Skeletal muscle tissue (tissue), 3 donors: ENCODE measurements at regions not wholly inside any gene's neighbourhood (a gene's known extent, or its start where the extent isn't known, plus 50 kb on each side); places are given as distances from the start of the nearest gene placed in this dataset.
"Not testable (repeated sequence)": the region's sequence is repeated elsewhere in the genome, so short reads cannot be mapped to it uniquely, and the experiment has no call there.

Experiments used
- H3K27ac ChIP-seq: one replicate; pipeline ENCODE4 v1.7.0; 2013; ENCODE audit warnings: mild to moderate bottlenecking, low read depth, low read length, inconsistent platforms
- H3K27me3 ChIP-seq, 3 donors: one replicate each; pipeline ENCODE4 v1.7.0; 2013; ENCODE audit warnings: low read length in 3 of 3; ENCODE audit not compliant: control insufficient read depth in 3 of 3, insufficient read depth in 3 of 3
- H3K36me3 ChIP-seq, 3 donors: one replicate each; pipeline ENCODE4 v1.7.0; 2013; ENCODE audit warnings: low read length in 3 of 3; ENCODE audit not compliant: control insufficient read depth in 3 of 3, insufficient read depth in 3 of 3
- H3K4me1 ChIP-seq, 3 donors: one replicate each; pipeline ENCODE4 v1.7.0; 2013; ENCODE audit warnings: low read length in 3 of 3, mild to moderate bottlenecking in 3 of 3; ENCODE audit not compliant: control insufficient read depth in 3 of 3, insufficient read depth in 3 of 3
- H3K4me3 ChIP-seq, 3 donors: one replicate each; pipeline ENCODE4 v1.7.0; 2013; ENCODE audit warnings: low read length in 3 of 3
- H3K9ac ChIP-seq, 3 donors: one replicate each; pipeline ENCODE4 v1.7.0; 2013; ENCODE audit warnings: low read length in 3 of 3, mild to moderate bottlenecking in 3 of 3, moderate library complexity in 2 of 3, low read depth in 1 of 3
- H3K9me3 ChIP-seq, 3 donors: one replicate each; pipeline ENCODE4 v1.7.0; 2013; ENCODE audit warnings: low read length in 3 of 3; ENCODE audit not compliant: control insufficient read depth in 3 of 3
- donor health status: Osteomylitis.

- Histone ChIP-seq H3K4me3 (no peak overlapping the region), H3K27ac (no peak overlapping the region), H3K27me3 (no peaks in the 10 kb centered on the region), H3K9me3 (no peaks in the 10 kb centered on the region), H3K4me1 (no peaks in the 10 kb centered on the region), H3K36me3 (no peaks in the 10 kb centered on the region), H3K9ac (no peak overlapping the region)
Observed at GRCh38 chr4:44988011-44988410, 261.7 kb upstream of the GNPDA2 start.

GRCh38 chr4:44985938-44986337, 259.6 kb upstream of the GNPDA2 start:
- H3K27ac ChIP-seq: no peak overlapping the region
- no peaks in the 10 kb centered on the region for H3K27me3 ChIP-seq
- no peak overlapping the region for H3K9ac ChIP-seq
- H3K36me3 ChIP-seq: no peaks in the 10 kb centered on the region
- no peaks in the 10 kb centered on the region for H3K4me1 ChIP-seq
- no peaks in the 10 kb centered on the region for H3K9me3 ChIP-seq
- no peak overlapping the region for H3K4me3 ChIP-seq

GRCh38 chr4:44985152-44985551, 258.8 kb upstream of the GNPDA2 start:
- H3K9me3 ChIP-seq: no peaks in the 10 kb centered on the region
- no peaks in the 10 kb centered on the region for H3K4me1 ChIP-seq
- no peak overlapping the region for H3K27ac ChIP-seq
- H3K4me3 ChIP-seq: no peak overlapping the region
- H3K9ac ChIP-seq: no peak overlapping the region
- H3K36me3 ChIP-seq: no peaks in the 10 kb centered on the region
- no peaks in the 10 kb centered on the region for H3K27me3 ChIP-seq

GRCh38 chr4:44984083-44984482, 257.7 kb upstream of the GNPDA2 start:
- H3K9me3 ChIP-seq: no peaks in the 10 kb centered on the region
- no peak overlapping the region for H3K4me3 ChIP-seq
- no peak overlapping the region for H3K9ac ChIP-seq
- no peak overlapping the region for H3K27ac ChIP-seq
- no peaks in the 10 kb centered on the region for H3K4me1 ChIP-seq
- H3K36me3 ChIP-seq: no peaks in the 10 kb centered on the region
- no peaks in the 10 kb centered on the region for H3K27me3 ChIP-seq

- no peaks in the 10 kb centered on the region for H3K4me1 ChIP-seq
- H3K27me3 ChIP-seq: no peaks in the 10 kb centered on the region
- no peak overlapping the region for H3K4me3 ChIP-seq
- H3K9me3 ChIP-seq: no peaks in the 10 kb centered on the region
- H3K27ac ChIP-seq: no peak overlapping the region
- H3K36me3 ChIP-seq: no peaks in the 10 kb centered on the region
- H3K9ac ChIP-seq: no peak overlapping the region
Observed at GRCh38 chr4:44983083-44983482, 256.7 kb upstream of the GNPDA2 start.

- Histone ChIP-seq H3K4me1 (no peaks in the 10 kb centered on the region), H3K9me3 (no peaks in the 10 kb centered on the region), H3K36me3 (no peaks in the 10 kb centered on the region), H3K27ac (no peak overlapping the region), H3K4me3 (no peak overlapping the region), H3K9ac (no peak overlapping the region), H3K27me3 (no peaks in the 10 kb centered on the region)
Observed at GRCh38 chr4:44978020-44978419, 251.7 kb upstream of the GNPDA2 start.

GRCh38 chr4:44965435-44966095, 239.2 kb upstream of the GNPDA2 start:
- Histone ChIP-seq H3K9ac (no peak overlapping the region), H3K27me3 (no peaks in the 10 kb centered on the region), H3K27ac (no peak overlapping the region), H3K4me1 (no peaks in the 10 kb centered on the region), H3K36me3 (no peaks in the 10 kb centered on the region), H3K9me3 (peaks cover 0 to 7% (median 3%) of the 10 kb centered on the region in 3 donors), H3K4me3 (no peak overlapping the region)

- not testable (repeated sequence) for H3K36me3 ChIP-seq, H3K4me1 ChIP-seq, H3K9me3 ChIP-seq, H3K4me3 ChIP-seq, H3K27me3 ChIP-seq, H3K27ac ChIP-seq, H3K9ac ChIP-seq
Observed at GRCh38 chr4:44964086-44964485, 237.7 kb upstream of the GNPDA2 start.

- no peaks in the 10 kb centered on the region for H3K36me3 ChIP-seq
- no peaks in the 10 kb centered on the region for H3K27me3 ChIP-seq
- H3K4me1 ChIP-seq: no peaks in the 10 kb centered on the region
- no peak overlapping the region for H3K9ac ChIP-seq
- H3K9me3 ChIP-seq: peaks cover 0 to 7% (median 3%) of the 10 kb centered on the region in 3 donors
- no peak overlapping the region for H3K4me3 ChIP-seq
- H3K27ac ChIP-seq: no peak overlapping the region
Observed at GRCh38 chr4:44961001-44961755, 234.8 kb upstream of the GNPDA2 start.

- H3K4me3 ChIP-seq: no peak overlapping the region
- no peaks in the 10 kb centered on the region for H3K4me1 ChIP-seq
- no peaks in the 10 kb centered on the region for H3K27me3 ChIP-seq
- no peak overlapping the region for H3K9ac ChIP-seq
- no peaks in the 10 kb centered on the region for H3K9me3 ChIP-seq
- H3K27ac ChIP-seq: no peak overlapping the region
- H3K36me3 ChIP-seq: no peaks in the 10 kb centered on the region
Observed at GRCh38 chr4:44931720-44932119, 205.4 kb upstream of the GNPDA2 start.
